NCI-H2196 (cell line): ENCODE measurements at regions not wholly inside any gene's neighbourhood (a gene's known extent, or its start where the extent isn't known, plus 50 kb on each side); places are given as distances from the start of the nearest gene placed in this dataset.

Experiments used
- DNase-seq: peaks from one replicate; lab custom pipeline; 2025; ENCODE audit not compliant: unreplicated experiment; lab: John Stamatoyannopoulos, UW

DNA sequence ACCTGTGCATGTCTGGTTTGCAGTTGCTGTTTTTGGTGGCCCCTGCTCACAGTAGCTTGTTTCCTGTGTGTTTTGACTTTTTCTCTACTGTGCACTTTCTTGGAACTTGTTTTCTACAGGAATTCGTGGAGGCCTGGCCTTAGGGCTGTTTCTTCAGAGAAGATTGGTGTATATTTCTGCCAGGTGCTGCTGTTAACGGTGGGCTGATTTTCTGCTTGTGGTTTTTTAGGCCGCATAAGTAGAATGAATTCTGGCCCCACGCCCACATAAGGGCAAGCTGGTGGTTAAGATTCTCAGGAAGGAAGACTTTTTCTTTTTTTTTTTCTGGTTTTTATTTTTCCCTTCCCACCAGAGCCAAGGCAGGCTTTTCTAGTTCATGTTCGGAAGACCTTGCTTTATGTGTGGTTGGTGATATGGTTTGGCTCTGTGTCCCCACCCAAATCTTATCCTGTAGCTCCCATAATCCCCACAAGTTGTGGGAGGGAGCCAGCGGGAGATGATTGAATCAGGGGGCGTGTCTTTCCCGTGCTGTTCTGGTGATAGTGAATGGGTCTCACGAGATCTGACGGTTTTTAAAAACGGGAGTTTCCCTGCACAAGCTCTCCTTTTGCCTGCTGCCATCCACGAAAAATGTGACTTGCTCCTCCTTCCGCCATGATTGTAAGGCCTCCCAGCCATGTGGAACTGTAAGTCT lies 71.5 kb upstream of the DISP3 start:
- no peak for DNase-seq

DNA sequence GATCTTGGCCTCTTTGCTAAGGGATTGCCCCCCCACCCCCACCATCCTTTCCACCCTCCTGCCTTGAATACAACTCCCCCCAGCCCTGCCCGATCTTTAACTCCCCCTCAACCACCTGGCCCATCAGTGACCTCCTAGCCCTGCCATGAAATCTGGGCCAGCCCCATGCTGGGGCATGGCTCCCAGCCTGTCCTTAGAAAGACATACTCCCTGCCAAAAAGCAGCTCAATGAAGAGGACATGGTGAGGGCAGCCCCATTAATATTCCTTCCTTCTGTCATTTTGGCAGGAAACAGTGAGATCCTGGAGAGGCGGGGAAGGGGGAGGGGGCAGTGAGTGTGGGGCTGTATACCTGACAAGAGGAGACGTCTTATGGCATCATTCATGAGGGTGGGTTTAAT lies 66.8 kb upstream of the DISP3 start:
- DNase-seq, result no peak

DNA sequence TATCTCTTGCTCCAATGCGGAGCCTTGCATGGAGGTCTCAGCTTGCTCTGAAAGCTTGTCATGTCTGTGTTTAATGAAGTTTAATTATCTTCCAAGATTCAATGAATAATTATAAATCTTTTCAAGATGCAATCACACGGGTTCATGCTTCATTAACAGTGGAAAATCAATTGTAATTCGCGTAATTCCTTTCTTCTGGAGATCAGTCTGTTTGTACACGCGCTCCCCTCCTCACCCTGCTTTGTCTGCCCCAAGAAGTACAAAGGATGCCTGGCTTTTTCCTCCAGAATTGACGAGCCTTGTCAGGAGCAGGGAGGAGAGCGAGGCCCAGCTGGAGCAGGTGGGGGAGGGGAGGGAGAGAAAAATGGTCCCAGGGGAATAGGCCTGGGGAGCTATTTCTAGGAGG lies 65.0 kb upstream of the DISP3 start:
- DNase-seq, result no peak

DNA sequence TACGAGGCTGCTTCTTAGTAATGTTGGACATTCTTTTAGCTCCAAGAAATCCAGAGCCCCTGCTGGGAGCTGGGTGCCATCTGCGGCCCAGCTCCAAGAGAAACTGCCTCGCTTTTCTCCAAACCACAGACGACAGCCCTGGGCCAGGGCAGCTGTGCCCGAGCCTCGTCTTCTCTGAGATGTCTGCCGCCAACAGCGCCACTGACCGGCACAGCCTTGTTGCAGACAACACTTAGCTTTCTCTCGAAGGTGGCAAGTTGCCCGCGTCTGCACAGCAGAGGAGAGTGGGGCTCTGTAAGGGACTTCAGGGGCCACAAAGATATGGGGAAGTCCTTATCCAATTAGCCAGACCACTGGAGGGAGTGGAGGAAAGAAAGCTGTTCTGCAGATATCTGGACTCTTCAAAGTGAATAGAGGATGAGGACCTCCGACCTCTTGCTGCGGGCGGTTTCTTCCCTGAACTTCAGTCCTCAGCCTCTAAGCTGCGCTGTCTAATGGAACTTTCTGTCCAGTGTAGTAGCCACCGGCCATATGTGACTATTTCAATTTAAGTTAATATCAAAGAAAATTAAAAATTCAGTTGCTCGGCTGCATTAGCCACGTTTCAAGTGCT lies 63.9 kb upstream of the DISP3 start:
- DNase-seq, result no peak

DNA sequence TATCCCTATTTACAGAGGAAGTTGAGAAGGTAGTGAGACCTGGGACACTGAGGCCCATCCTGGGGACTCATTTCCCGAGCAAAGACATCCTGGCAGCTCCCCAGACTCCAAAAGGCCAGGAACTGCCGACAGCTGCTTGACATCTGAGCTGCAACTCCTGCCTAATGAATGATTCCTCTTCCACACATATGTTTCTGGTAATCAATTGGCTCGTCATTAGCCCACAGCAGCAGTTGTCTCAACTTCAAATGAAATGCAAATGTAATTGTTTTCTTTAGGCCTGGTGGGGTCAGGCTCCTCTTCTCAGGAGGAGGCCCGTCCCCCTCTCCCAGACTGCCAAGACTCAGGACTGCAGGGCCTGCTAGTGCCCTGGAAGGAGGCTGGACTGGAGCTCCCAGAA lies 61.8 kb upstream of the DISP3 start:
- no peak for DNase-seq

DNA sequence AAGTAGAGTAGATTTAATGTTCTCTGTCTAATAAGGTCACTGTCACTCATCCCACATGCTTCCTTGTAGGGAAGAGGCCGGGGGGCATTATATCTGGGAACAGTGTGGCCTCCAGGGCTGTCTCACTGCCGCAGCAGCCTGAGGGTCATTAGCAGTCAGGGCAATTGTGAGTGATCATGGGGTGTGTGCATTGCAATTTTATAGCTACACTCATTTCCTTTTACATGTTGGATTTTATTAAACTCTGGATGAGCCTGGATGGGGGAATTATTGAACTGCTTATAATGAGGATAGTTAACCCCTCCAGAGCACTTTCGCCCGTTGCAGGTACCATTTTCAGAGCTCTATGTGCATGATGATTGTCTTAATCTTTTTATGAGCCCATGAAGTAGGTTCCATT lies 60.9 kb upstream of the DISP3 start:
- DNase-seq, result no peak

DNA sequence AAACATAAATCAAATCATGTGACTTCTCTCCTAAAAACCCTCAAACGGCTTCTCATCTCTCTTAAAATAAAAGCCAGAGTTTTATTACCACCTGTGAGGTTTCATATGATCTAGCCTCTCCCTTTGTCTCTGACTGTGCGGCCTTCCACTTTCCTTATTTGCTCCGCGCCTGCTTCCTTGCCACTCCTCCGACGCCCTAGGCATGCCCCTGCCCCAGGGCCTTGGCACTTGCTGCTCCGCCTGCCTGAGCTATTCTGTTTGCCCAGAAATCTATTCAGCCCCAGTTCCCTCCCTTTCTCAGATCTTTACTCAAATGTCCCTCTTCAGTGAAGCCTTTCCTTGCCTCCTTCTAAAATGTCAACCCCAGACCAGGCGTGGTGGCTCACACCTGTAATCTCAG lies 57.5 kb upstream of the DISP3 start:
- no peak for DNase-seq

DNA sequence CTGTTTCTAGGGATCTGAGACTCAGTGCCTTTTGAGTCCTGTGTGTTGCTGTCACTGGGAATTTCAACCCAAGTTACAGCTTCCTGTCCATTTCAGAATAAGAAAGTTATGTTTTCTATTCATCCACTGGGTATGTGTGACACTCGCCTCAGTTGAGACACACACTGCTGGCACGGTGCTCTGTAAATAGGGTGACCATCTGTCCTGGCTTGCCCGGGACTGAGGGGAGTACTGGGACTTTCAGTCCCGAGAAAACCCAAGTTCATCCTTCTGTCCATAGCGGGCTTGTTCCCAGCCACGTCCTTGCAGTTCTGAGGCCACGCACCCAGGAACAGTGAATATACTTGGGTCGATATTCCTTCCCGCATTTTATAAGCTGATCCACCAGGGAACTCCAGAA lies 56.3 kb upstream of the DISP3 start:
- no peak for DNase-seq

DNA sequence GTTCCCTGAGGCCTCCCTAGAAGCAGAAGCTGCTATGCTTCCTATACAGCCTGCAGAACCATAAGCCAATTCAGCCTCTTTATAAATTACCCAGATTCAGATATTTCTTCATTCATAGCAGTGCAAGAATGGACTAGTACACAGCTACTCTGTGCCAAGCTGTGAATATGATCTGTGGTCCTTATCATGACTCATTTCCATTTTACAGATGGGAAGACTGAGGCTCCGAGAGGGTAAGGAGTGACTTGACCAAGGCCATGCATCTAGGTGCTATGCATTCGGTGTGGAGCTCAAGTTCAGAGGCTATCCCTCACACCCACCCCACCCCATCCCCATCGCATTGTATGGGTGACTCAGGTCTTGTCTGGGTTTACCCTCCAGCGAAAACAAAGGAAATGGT lies 52.3 kb upstream of the DISP3 start:
- DNase-seq, result no peak

DNA sequence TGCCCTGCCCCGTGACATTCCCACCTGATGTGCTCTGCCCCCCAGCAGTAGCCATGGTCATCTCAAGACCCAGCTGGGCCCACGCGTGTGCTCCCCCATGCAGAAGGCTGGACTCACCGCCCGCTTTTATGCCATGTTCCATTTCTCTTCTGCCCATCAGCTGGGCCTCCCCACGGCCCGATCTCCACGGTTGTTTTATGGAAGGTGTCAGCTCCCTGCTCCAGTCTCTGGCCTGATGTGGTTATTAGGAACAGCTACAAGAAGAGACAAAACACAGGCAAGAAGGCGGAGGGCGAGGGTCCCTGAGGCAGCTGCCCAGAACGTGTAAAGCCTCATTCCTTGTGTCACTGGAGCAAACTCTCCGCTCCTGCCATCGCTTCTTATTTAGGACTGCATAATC lies 50.2 kb upstream of the DISP3 start:
- DNase-seq, result no peak
